MCF 10A (cell line): ENCODE measurements at regions not wholly inside any gene's neighbourhood (a gene's known extent, or its start where the extent isn't known, plus 50 kb on each side); places are given as distances from the start of the nearest gene placed in this dataset.
A peak's percentile ranks its signal among the peaks of the same experiment; 100 is the strongest.

Source experiments
- BruUV-seq: library from RNA; stranded (reverse); fragments of 400-500 nt; replicated peaks from 2 replicates; lab custom pipeline; 2021; lab: Mats Ljungman, UMichigan
- CTCF ChIA-PET: fragments of 300-600 bp; sonication (Branson Sonifier 250); formaldehyde crosslinking; extraction: SDS; loops from one replicate; lab custom pipeline; 2021; ENCODE audit warnings: antibody characterized with exemption, inconsistent platforms; lab: Yijun Ruan, JAX
- POLR2A ChIA-PET: fragments of 300-600, 350-650 bp; sonication (Branson Sonifier 250); formaldehyde crosslinking; extraction: SDS; loops from one replicate; lab custom pipeline; 2020; ENCODE audit warnings: antibody characterized with exemption, inconsistent platforms; lab: Yijun Ruan, JAX
- DNase-seq: peaks from one replicate; pipeline ENCODE4 v3.0.0-alpha.2; 2018; ENCODE audit not compliant: unreplicated experiment
- H3K27ac Mint-ChIP-seq: one replicate; pipeline ENCODE4 v1.8.0; 2022; ENCODE audit warnings: mild to moderate bottlenecking, low read depth, mixed read lengths; ENCODE audit not compliant: unreplicated experiment
- H3K27me3 Mint-ChIP-seq: one replicate; pipeline ENCODE4 v1.8.0; 2022; ENCODE audit warnings: mixed read lengths; ENCODE audit not compliant: insufficient read depth, unreplicated experiment
- H3K36me3 Mint-ChIP-seq: one replicate; pipeline ENCODE4 v1.8.0; 2022; ENCODE audit warnings: mild to moderate bottlenecking, moderate library complexity, mixed read lengths; ENCODE audit not compliant: insufficient read depth, unreplicated experiment
- H3K4me1 Mint-ChIP-seq: one replicate; pipeline ENCODE4 v1.8.0; 2022; ENCODE audit warnings: mixed read lengths; ENCODE audit not compliant: insufficient read depth, unreplicated experiment
- H3K4me3 Mint-ChIP-seq: one replicate; pipeline ENCODE4 v1.8.0; 2022; ENCODE audit warnings: mild to moderate bottlenecking, moderate library complexity, mixed read lengths; ENCODE audit not compliant: unreplicated experiment
- H3K9me3 Mint-ChIP-seq: one replicate; pipeline ENCODE4 v1.8.0; 2022; ENCODE audit warnings: mixed read lengths; ENCODE audit not compliant: unreplicated experiment
- intact Hi-C: fragments of 100-400 bp; cut with micrococcal nuclease; formaldehyde crosslinking; loops from 2 replicates; pipeline ENCODE4 v1.14.1; 2022
- TF ChIP-seq, protein P1 (sequence below): fragments of 200-600 bp; IDR thresholded peaks from one replicate; pipeline ENCODE4 v1.8.0; 2022; ENCODE audit warnings: antibody characterized with exemption, mild to moderate bottlenecking; ENCODE audit not compliant: unreplicated experiment

DNA sequence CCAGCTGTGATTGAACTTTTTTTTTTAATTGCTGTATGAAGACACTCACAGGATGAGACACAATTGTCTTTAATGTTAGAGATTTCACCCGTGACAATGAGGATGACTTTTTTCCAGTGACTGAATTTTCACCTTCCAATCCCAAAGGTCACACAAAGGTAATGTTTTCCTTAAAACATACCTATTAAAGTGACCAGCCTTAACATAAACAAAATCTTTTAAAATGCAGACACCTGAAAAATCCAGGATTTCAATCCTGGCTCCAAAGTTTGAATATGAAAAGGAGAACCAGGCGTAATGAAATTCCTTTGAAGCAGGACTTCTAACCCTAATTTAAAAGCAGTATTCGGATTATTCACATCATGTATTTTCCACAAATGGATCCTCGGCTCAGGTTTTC lies 647.7 kb downstream of the GATA3 start:
- Mint-ChIP-seq H3K4me1 (peaks cover 11% of the 10 kb centered on the region), H3K9me3 (no peaks in the 10 kb centered on the region), H3K4me3 (no peak overlapping the region), H3K27me3 (no peaks in the 10 kb centered on the region), H3K36me3 (no peaks in the 10 kb centered on the region), H3K27ac (peak overlapping the region; percentile 86)
- CTCF ChIA-PET = interaction anchor here (0.9 kb wide), 1 partner anchor 15 kb away, joined by 4 read pairs; no protein-coding TSS in a partner anchor
- intact Hi-C loops = no loop called here
- POLR2A ChIA-PET = interaction anchor here (1.4 kb wide), 1 partner anchor 11 kb away, joined by 4 read pairs; no protein-coding TSS in a partner anchor
- TF ChIP-seq, protein P1, sequence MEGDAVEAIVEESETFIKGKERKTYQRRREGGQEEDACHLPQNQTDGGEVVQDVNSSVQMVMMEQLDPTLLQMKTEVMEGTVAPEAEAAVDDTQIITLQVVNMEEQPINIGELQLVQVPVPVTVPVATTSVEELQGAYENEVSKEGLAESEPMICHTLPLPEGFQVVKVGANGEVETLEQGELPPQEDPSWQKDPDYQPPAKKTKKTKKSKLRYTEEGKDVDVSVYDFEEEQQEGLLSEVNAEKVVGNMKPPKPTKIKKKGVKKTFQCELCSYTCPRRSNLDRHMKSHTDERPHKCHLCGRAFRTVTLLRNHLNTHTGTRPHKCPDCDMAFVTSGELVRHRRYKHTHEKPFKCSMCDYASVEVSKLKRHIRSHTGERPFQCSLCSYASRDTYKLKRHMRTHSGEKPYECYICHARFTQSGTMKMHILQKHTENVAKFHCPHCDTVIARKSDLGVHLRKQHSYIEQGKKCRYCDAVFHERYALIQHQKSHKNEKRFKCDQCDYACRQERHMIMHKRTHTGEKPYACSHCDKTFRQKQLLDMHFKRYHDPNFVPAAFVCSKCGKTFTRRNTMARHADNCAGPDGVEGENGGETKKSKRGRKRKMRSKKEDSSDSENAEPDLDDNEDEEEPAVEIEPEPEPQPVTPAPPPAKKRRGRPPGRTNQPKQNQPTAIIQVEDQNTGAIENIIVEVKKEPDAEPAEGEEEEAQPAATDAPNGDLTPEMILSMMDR = no peak
- no peak for DNase-seq
- no TSS peak for BruUV-seq

DNA sequence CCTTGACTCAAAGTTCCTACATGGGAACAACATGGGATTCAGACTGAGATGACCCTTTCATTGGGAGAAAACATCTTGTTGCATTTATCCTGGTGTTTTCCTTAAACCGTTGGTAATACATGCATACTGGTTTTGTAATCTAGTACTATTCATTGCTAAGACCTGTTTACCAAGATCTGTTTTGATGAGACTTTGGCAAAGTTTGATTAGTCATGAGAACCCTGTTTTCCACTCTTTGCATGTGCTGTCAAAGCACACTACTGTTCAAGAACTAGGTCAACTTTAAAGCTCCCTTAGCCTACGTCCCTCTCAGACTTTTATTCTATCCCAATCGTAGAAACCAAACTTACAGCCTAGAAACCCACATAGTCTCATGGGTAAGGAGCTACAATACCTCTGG lies 650.9 kb downstream of the GATA3 start:
- Mint-ChIP-seq H3K27me3 (no peaks in the 10 kb centered on the region), H3K9me3 (no peaks in the 10 kb centered on the region), H3K4me1 (peaks cover 11% of the 10 kb centered on the region), H3K27ac (peak overlapping the region; percentile 63), H3K36me3 (no peaks in the 10 kb centered on the region), H3K4me3 (no peak overlapping the region)
- ChIA-PET CTCF (interaction anchor here (0.6 kb wide), 1 partner anchor 607 kb away, joined by 3 read pairs; no protein-coding TSS in a partner anchor), POLR2A (interaction anchor here (1.6 to 4.3 kb wide), 2 partner anchors 16 to 17 kb away, joined by 3 to 25 read pairs; no protein-coding TSS in a partner anchor)
- TF ChIP-seq, protein P1 = no peak
- no TSS peak for BruUV-seq
- intact Hi-C loops = no loop called here
- DNase-seq = no peak

GRCh38 chr10:8712656-8713055 lies 658.2 kb downstream of the GATA3 start:
- intact Hi-C loops = no loop called here
- H3K4me3 Mint-ChIP-seq = no peak overlapping the region
- TF ChIP-seq, protein P1 = no peak
- H3K36me3 Mint-ChIP-seq = no peaks in the 10 kb centered on the region
- H3K27ac Mint-ChIP-seq = no peak overlapping the region
- ChIA-PET POLR2A (no interaction called here), CTCF (no interaction called here)
- no peaks in the 10 kb centered on the region for H3K9me3 Mint-ChIP-seq
- H3K27me3 Mint-ChIP-seq = no peaks in the 10 kb centered on the region
- DNase-seq = no peak
- no TSS peak for BruUV-seq
- no peaks in the 10 kb centered on the region for H3K4me1 Mint-ChIP-seq

GRCh38 chr10:8719971-8720370 lies 665.5 kb downstream of the GATA3 start:
- no peak overlapping the region for H3K27ac Mint-ChIP-seq
- TF ChIP-seq, protein P1 = no peak
- H3K9me3 Mint-ChIP-seq = peaks cover 10% of the 10 kb centered on the region
- POLR2A ChIA-PET = interaction anchor here (4.2 kb wide), 1 partner anchor 12 kb away, joined by 25 read pairs; no protein-coding TSS in a partner anchor
- no peaks in the 10 kb centered on the region for H3K36me3 Mint-ChIP-seq
- no peak overlapping the region for H3K4me3 Mint-ChIP-seq
- no peaks in the 10 kb centered on the region for H3K27me3 Mint-ChIP-seq
- peaks cover 12% of the 10 kb centered on the region for H3K4me1 Mint-ChIP-seq
- intact Hi-C loops = no loop called here
- DNase-seq = no peak
- BruUV-seq = no TSS peak
- CTCF ChIA-PET = no interaction called here
